ENCODE measurements at regions not wholly inside any gene's neighbourhood (a gene's known extent, or its start where the extent isn't known, plus 50 kb on each side); places are given as distances from the start of the nearest gene placed in this dataset.

- no peak for TF ChIP-seq CTCF (optimal IDR thresholded peaks at IDR 0.05 in 1 of 3, IDR thresholded peaks at IDR 0.05 in 1 of 3, conservative IDR thresholded peaks at IDR 0.05 in 1 of 3; ENCODE audit: extremely low read depth in 1 of 3, insufficient read depth in 2 of 3, low read length in 3 of 3)
- TF ChIP-seq EZH2 (IDR thresholded peaks at IDR 0.05; ENCODE audit: low read length), result no peak
These were observed 166.8 kb upstream of the RAB6C start for GRCh38 chr2:129812654-129813053.
